OCI-LY3 (cell line): ENCODE measurements at regions not wholly inside any gene's neighbourhood (a gene's known extent, or its start where the extent isn't known, plus 50 kb on each side); places are given as distances from the start of the nearest gene placed in this dataset.

ENCODE experiments used
- H2AFZ ChIP-seq: fragments of 200-600, 300-600 bp; shearing (Covaris generic); 2 replicates; pipeline ENCODE4 v1.6.0; 2014; ENCODE audit warnings: antibody characterized with exemption, low read depth, low read length
- H3K27ac ChIP-seq: fragments of 200-600, 300-600 bp; sonication (generic); 2 replicates; pipeline ENCODE4 v1.5.1; 2014; ENCODE audit warnings: mild to moderate bottlenecking, low read length, moderate library complexity, mixed read lengths
- H3K27me3 ChIP-seq: fragments of 200-600, 300-600 bp; sonication (generic); 2 replicates; pipeline ENCODE4 v1.6.1; 2014; ENCODE audit warnings: low read depth, low read length, mixed read lengths
- H3K36me3 ChIP-seq: fragments of 200-600, 300-600 bp; sonication (generic); replicated peaks from 2 replicates; pipeline ENCODE3; 2014; ENCODE audit warnings: low read depth, low read length, mixed read lengths
- H3K4me1 ChIP-seq: fragments of 300-600, 200-600 bp; sonication (generic); 2 replicates; pipeline ENCODE4 v1.6.1; 2014; ENCODE audit warnings: low read length, mixed read lengths
- H3K4me2 ChIP-seq: fragments of 200-600, 300-600 bp; sonication (generic); 2 replicates; pipeline ENCODE4 v1.6.1; 2014; ENCODE audit warnings: low read length, mixed read lengths
- H3K4me3 ChIP-seq: fragments of 300-600, 200-600 bp; sonication (generic); 2 replicates; pipeline ENCODE4 v1.5.1; 2014; ENCODE audit warnings: antibody characterized with exemption, mild to moderate bottlenecking, low read length, moderate library complexity
- H3K79me2 ChIP-seq: fragments of 300-600, 200-600 bp; shearing (Covaris generic); 2 replicates; pipeline ENCODE4 v1.6.1; 2014; ENCODE audit warnings: mild to moderate bottlenecking, low read length, mixed read lengths
- H3K9ac ChIP-seq: fragments of 300-600, 200-600 bp; shearing (Covaris generic); 2 replicates; pipeline ENCODE4 v1.6.0; 2014; ENCODE audit warnings: mild to moderate bottlenecking, low read length, moderate library complexity
- H3K9me3 ChIP-seq: fragments of 200-600, 300-600 bp; shearing (Covaris generic); 2 replicates; pipeline ENCODE4 v1.6.1; 2014; ENCODE audit warnings: low read length, mixed read lengths; ENCODE audit not compliant: insufficient read depth
- H4K20me1 ChIP-seq: fragments of 200-600, 300-600 bp; sonication (generic); 2 replicates; pipeline ENCODE4 v1.6.1; 2016; ENCODE audit warnings: low read length, mixed read lengths; ENCODE audit not compliant: insufficient read depth
- EZH2phosphoT487 ChIP-seq: fragments of 200-600 bp; shearing (Covaris generic); IDR thresholded peaks from 2 replicates; pipeline ENCODE4 v1.6.1; 2018; ENCODE audit warnings: antibody characterized with exemption, mixed run types, low read depth
- TF ChIP-seq, protein P1 (sequence below): fragments of 200-600, 300-600 bp; sonication (generic); IDR thresholded peaks from 2 replicates; pipeline ENCODE4 v1.5.1; 2014; ENCODE audit warnings: antibody characterized with exemption, low read length, low read depth

- Histone ChIP-seq H3K27ac (no peak overlapping the region), H3K27me3 (no peaks in the 10 kb centered on the region), H3K4me2 (no peak overlapping the region), H3K9ac (no peak overlapping the region), H2AFZ (no peak overlapping the region), H4K20me1 (no peaks in the 10 kb centered on the region), H3K79me2 (no peaks in the 10 kb centered on the region), H3K4me3 (no peak overlapping the region), H3K36me3 (no peaks in the 10 kb centered on the region), H3K4me1 (peaks cover 19% of the 10 kb centered on the region), H3K9me3 (no peaks in the 10 kb centered on the region)
- TF ChIP-seq EZH2phosphoT487 = no peak
- TF ChIP-seq, protein P1, sequence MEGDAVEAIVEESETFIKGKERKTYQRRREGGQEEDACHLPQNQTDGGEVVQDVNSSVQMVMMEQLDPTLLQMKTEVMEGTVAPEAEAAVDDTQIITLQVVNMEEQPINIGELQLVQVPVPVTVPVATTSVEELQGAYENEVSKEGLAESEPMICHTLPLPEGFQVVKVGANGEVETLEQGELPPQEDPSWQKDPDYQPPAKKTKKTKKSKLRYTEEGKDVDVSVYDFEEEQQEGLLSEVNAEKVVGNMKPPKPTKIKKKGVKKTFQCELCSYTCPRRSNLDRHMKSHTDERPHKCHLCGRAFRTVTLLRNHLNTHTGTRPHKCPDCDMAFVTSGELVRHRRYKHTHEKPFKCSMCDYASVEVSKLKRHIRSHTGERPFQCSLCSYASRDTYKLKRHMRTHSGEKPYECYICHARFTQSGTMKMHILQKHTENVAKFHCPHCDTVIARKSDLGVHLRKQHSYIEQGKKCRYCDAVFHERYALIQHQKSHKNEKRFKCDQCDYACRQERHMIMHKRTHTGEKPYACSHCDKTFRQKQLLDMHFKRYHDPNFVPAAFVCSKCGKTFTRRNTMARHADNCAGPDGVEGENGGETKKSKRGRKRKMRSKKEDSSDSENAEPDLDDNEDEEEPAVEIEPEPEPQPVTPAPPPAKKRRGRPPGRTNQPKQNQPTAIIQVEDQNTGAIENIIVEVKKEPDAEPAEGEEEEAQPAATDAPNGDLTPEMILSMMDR = no peak
These were observed 303.0 kb upstream of the GRIA1 start for GRCh38 chr5:153187503-153187902.

DNA sequence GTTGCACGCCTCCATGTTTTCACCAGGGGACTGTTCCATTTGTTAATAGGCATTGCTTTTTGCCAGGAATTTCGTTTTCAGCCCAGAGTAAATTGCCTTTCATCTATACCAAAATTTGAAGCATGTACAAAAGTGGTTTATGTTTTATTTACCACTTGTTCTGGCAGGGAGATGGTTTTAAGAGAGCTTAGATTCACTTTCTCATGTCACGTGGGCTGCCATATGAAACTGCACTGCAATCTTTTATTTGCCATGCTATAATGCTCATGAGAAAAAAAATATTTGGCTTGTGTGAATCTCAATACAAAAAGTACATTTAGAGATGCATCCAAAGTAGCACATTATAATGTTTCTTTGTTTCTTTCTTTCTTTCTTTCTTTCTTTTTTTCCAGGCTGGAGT lies 284.1 kb upstream of the GRIA1 start:
- no peaks in the 10 kb centered on the region for H3K9me3 ChIP-seq
- H2AFZ ChIP-seq = no peak overlapping the region
- no peaks in the 10 kb centered on the region for H3K27me3 ChIP-seq
- no peak overlapping the region for H3K4me3 ChIP-seq
- TF ChIP-seq, protein P1 = no peak
- no peak for TF ChIP-seq EZH2phosphoT487
- H3K4me1 ChIP-seq = no peaks in the 10 kb centered on the region
- H3K27ac ChIP-seq = no peak overlapping the region
- no peaks in the 10 kb centered on the region for H3K79me2 ChIP-seq
- H4K20me1 ChIP-seq = no peaks in the 10 kb centered on the region
- no peak overlapping the region for H3K4me2 ChIP-seq
- H3K9ac ChIP-seq = no peak overlapping the region
- no peaks in the 10 kb centered on the region for H3K36me3 ChIP-seq

- no peaks in the 10 kb centered on the region for H3K36me3 ChIP-seq
- no peaks in the 10 kb centered on the region for H3K27me3 ChIP-seq
- TF ChIP-seq, protein P1 = no peak
- no peak for TF ChIP-seq EZH2phosphoT487
- no peaks in the 10 kb centered on the region for H3K9me3 ChIP-seq
- H3K4me3 ChIP-seq = no peak overlapping the region
- H3K79me2 ChIP-seq = no peaks in the 10 kb centered on the region
- no peaks in the 10 kb centered on the region for H3K4me1 ChIP-seq
- H4K20me1 ChIP-seq = no peaks in the 10 kb centered on the region
- no peak overlapping the region for H2AFZ ChIP-seq
- H3K27ac ChIP-seq = no peak overlapping the region
- no peak overlapping the region for H3K9ac ChIP-seq
- no peak overlapping the region for H3K4me2 ChIP-seq
These were observed 281.5 kb upstream of the GRIA1 start for GRCh38 chr5:153209016-153209415.

- Histone ChIP-seq H3K79me2 (no peaks in the 10 kb centered on the region), H3K4me2 (no peak overlapping the region), H3K9ac (no peak overlapping the region), H3K4me1 (no peaks in the 10 kb centered on the region), H3K4me3 (no peak overlapping the region), H2AFZ (no peak overlapping the region), H3K27ac (no peak overlapping the region), H3K27me3 (no peaks in the 10 kb centered on the region), H4K20me1 (no peaks in the 10 kb centered on the region), H3K36me3 (no peaks in the 10 kb centered on the region), H3K9me3 (no peaks in the 10 kb centered on the region)
- TF ChIP-seq, protein P1 = no peak
- no peak for TF ChIP-seq EZH2phosphoT487
These were observed 280.8 kb upstream of the GRIA1 start for GRCh38 chr5:153209687-153210086.
